Lung microvascular endothelial cell (primary cell): ENCODE measurements at regions not wholly inside any gene's neighbourhood (a gene's known extent, or its start where the extent isn't known, plus 50 kb on each side); places are given as distances from the start of the nearest gene placed in this dataset.
"Not testable (repeated sequence)": the region's sequence is repeated elsewhere in the genome, so short reads cannot be mapped to it uniquely, and the experiment has no call there.

ENCODE experiments used
- DNase-seq, 2 donors: peaks; one replicate each; pipeline versions ENCODE4 v3.0.0 to v3.0.0-alpha.2; 2010; ENCODE audit warnings: low read depth in 2 of 2

DNA sequence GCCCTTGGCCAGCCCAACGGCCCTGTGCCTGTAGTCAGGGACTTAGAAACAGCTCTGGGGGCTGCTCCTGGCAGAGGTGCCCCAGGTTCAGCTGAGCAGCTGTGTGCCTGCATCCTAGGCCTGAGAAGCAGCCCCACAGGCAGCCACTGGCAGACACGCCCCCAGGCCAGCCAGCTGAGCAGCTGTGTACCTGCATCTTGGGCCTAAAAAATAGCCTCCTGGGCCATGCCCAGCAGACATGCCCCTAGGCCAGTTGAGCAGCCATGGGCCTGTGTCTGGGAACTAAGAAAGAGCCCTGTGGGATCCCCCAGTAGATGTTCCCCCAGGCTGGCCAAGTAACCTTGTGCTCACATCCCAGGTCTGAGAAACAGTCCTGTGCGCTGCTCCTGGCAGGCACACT lies 64.0 kb downstream of the TBR1 start:
- DNase-seq, result no peak

DNA sequence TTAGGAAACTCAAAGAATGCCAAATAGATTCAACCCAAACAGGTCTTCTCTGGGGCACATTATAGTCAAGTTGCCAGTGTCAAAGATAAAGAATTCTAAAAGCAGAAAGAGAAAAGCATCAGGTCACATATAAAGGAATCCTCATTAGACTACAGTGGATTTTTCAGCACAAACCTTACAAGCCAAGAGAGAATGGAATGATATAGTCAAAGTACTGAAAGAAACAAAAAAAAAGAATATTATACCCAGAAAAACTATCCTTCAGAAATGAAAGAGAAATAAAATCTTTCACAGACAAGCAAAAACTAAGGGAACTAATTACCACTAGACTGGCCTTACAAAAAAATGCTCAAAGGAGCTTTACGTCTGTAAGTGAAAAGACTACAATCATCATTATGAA lies 65.5 kb downstream of the TBR1 start:
- DNase-seq, result no peak

DNA sequence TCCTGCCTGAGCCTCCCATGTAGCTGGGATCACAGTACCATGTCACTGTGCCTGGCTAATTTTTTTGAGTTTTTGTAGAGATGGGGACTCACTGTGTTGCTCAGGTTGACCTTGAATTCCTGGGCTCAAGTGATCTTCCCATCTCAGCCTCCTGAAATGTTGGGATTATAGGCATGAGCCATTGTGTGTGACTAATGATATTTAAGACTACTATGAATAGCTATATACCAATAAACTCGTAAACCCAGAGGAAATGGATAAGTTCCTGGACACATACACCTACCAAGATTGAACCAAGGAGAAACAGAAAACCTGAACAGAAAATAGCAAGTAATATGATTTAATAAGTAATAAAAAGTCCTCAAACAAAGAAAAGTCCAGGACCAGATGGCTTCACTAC lies 68.0 kb downstream of the TBR1 start:
- DNase-seq, result no peak

DNA sequence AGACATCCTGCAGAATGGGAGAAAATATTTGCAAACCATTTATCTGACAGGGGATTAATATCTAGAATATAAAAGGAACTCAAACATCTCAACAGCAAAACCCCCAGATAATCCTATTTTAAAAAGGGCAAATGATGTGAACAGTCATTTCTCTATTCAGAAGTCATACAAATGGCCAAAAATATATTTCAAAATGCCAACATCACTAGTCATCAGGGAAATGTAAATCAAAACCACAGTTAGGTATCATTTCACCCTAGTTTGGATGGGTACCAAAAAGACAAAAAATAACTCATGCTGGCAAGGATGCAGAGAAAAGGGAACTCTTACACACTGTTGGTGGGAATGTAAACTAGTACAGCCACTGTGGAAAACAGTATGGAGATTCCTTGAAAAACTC lies 70.0 kb downstream of the TBR1 start:
- no peak for DNase-seq

DNA sequence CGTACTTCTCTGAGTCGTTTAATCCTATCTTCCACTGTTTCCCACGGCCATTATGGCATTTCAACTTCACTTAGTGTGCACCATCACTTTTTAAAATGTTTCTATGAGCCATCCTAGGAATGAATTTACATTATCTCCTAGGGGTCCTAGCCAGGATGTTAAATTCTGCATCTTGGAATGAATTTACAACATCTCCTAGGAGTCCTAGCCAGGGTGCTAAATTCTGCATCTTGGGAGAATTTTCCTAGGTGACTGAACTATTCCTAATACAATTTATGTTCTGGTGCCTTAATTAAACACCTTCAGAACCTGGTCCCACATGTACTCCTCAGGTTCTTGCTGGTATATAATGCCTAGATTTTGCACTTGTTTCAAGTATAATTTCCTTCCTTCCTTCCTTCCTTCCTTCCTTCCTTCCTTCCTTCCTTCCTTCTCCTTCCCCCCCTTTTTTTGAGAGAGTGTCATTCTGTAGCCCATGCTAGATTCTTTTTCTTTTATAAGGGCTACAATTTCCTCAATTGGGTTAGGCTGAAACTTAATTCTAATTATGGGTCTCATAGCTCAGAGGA lies 72.1 kb downstream of the TBR1 start:
- no peak for DNase-seq

DNA sequence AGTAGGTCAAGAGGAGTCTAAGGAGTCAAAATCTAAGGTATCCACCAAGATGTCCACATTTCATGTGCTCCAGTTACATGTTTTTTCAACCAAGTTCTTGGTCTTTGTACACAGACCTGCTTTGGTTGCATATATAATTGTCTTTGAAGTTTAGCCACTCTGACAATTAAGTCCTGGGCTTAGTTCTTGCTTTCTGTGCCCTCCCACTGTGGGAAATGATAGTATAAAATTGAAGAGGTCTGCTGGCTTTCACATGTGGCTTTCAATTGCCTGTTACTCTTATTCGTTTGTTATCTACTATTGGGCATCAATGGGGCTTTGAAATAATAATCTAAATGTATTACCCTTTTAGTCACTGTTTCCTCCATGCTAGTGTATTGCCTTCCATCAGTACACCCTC lies 72.8 kb downstream of the TBR1 start:
- no peak for DNase-seq

DNA sequence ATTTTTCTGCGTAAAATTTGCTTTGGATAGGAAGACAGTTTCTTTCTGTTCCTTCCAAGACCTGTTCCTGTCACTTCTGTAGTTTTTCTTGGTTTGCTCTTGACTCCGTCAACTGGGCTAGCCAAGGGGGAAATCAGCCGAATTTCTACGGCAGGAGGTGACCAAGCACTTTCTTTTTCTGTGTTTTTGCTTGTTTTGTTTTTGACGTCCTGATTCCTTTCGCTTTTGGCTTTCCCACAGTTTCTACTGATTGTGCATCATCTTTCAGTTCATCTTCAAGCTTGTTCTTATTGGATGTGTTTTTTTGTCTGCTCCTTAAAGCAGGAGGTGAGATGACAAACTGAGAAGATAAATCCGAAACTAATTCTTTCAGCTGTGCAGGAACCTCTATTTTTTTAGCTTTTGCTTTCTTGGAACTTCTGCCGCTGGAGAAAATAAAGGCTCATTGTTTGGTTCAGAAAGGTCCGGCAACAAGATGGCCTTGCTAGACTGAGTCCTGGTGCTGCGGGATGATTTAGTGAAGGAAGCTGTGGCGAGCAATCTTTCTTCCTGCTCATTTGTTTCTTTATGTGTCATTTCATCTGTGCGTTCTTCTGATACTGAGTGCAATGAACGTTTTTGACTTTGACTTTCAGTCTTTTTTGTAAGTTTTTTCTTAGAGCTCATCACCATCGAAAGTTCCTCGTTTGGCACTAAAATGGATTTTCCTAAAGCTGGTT lies 85.0 kb downstream of the TBR1 start:
- DNase-seq, result not testable (repeated sequence)

DNA sequence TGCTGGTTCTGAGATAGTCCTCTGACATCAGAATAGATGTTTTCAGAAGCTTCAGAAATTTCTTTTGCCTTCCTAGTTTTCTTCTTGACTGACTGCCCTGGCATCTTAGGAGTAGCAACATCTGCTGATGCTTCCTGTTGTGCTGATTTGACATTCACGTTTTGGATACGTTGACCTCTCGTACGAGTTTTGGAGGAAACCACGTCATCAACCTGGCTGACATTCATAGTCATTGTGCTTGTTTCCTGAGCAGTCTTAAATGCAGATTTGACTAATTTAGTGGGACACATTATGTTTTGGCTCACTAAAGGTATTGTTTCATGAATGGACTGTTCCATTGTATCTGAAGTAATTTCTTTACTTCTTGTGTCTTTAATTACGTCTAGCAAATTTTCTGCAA lies 86.2 kb downstream of the TBR1 start:
- peak in 1 of 2 donors; percentile 3 for DNase-seq

DNA sequence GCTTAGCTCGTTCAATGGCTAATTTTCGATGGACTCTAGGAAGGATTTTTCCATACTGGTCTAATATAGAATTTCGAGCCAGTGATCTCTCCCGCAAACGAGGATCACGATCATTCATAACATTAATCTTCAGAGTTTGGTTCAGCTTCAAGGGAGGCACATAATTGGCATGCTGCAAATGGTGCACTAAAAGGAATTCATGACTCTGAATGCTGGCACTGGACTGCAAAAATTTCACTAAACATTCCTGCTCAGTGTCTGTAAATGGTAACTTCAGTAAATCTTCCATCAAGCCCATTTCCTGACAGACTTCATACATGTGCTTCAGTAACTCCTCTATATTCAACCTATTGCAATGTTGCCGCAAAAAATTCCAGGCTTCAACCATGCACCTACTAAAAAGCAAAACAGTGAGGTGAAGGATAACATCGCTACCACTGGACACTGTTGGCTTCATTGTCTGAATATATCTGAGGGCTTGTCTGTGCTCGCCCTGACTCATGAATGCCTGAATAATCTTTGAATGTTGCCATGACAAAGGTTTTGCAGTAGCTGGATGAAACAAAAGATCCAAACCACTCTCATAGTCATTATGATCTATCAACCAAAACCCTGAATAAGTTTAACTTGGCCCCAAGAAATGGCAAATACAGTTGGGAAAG lies 88.7 kb downstream of the TBR1 start:
- DNase-seq, result not testable (repeated sequence)

DNA sequence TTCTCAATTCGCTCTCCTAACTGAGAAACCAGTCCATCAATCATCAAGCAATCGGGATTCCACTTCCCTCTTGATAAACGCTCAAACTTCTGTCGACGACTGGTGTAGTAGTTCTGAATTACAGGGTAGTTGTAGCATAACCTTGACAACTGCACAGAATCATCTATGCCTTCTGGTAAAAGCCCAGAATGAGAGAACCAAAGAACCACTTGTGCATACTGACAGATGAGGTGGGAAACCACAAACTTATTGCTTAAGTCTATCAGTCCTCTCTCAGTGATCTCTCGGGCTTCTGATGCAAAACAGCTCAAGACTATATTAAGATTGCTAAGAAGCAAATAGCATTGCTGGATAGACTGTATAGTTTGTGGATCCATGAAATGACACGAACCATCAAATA lies 89.4 kb downstream of the TBR1 start:
- not testable (repeated sequence) for DNase-seq

DNA sequence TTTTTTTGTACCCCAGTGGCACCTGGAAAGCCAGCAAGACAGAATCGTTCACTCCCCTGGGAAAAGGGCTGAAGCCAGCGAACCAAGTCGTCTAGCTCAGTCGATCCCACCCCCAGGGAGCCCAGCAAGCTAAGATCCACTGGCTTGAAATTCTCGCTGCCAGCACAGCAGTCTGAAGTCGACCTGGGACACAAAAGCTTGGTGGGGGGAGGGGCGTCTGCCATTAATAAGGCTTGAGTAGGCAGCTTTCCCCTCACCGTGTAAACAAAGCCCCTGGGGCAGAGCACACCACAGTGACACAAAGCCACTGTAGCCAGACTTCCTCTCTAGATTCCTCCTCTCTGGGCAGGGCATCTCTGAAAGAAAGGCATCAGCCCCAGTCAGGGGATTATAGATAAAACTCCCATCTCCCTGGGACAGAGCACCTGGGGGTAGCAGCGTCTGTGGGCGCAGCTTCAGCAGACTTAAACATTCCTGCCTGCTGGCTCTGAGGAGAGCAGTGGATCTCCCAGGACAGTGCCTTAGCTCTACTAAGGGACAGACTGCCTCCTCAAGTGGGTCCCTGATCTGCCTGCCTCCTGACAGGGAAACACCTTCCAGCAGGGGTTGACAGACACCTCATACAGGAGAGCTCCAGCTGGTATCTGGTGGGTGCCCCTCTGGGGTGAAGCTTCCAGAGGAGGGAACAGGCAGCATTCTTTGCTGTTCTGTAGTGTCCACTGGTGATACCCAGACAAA lies 97.4 kb downstream of the TBR1 start:
- DNase-seq, result not testable (repeated sequence)

DNA sequence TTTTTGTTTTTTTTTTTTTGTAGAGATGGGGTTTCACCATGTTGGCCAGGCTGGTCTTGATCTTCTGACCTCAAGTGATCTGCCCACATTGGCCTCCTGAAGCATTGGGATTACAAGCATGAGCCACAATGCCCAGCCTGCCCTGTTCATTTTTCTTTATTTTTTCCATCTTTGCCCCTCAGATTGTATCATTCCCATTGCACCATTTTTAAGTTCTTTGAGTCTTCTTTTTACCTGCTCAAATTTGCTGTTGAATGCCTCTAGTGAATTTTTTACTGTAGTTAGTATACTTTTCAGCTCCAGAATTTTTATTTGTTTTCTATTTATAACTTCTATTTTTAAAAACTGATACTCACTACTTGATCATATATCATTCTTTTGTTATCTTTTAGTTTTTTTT lies 101.4 kb upstream of the SLC4A10 start:
- no peak for DNase-seq

DNA sequence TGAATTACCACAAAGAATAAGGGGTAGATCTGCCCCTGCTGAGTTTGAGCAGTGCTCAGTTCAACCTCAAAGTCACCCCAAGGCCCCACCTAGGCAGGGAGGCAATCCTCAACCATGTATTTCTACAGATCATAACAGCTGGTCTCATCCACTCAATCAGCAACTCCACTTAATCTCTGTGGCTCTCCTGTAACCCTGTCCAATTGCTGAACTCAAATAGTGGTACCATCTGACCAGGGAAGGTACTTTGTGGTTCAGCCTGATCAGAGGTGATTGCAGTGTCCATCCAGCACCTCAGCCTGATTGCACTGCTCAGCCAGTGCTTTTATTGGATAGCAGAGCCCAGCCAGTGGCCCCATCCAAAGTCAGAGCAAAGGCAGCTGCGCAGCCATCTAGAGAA lies 91.0 kb upstream of the SLC4A10 start:
- no peak for DNase-seq

DNA sequence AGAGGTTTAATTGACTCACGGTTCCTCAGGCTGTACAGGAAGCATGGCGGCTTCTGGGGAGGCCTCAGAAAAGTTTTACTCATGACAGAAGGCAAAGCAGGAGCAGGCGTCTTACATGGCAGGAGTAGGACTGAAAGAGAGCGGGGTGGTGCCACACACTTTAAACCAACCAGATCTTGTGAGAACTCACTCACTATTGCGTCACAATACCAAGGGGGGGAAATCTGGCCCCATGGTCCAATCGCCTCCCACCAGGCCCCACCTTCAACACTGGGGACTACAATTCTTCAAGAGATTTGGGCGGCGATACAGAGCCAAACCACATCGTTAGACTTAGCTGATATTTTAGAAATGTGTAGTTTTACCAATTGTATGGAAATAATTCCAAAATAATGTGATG lies 77.6 kb upstream of the SLC4A10 start:
- DNase-seq, result no peak

DNA sequence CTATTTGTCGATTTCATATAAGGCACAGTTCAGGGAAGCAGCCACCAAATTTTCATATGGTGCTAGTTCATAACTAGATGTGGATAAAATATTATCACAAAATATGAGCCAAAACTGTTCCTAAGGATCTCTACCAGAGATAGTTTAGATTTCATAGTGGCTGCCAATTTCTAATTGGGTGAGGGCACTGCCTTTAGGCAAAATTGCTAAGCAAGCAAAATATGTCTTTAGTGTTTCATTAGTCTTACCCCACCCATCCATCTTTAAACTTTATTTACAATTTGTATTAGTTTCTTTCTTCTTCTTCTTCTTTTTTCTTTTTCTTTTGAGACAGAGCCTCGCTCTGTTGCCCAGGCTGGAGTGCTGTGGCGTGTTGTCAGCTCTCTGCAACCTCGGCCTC lies 77.1 kb upstream of the SLC4A10 start:
- DNase-seq, result no peak

DNA sequence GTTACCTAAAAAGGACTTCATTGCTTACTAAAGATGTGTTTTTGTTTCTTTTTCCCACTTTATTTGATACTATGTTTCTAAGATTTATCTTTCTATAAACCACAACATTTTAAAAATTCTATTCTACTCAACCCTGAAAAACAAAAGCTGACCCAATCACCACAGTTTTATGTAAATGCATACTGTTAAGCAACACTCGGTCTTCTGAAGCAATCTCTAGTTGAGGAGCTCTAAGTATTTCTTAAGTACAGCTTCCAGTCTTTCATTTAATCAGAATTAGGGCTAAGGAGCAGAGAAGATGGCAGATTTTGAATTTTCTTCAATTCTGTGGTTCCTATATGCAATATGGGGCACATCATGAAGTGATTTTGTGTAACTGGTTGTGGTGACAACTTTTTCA lies 72.2 kb upstream of the SLC4A10 start:
- no peak for DNase-seq

DNA sequence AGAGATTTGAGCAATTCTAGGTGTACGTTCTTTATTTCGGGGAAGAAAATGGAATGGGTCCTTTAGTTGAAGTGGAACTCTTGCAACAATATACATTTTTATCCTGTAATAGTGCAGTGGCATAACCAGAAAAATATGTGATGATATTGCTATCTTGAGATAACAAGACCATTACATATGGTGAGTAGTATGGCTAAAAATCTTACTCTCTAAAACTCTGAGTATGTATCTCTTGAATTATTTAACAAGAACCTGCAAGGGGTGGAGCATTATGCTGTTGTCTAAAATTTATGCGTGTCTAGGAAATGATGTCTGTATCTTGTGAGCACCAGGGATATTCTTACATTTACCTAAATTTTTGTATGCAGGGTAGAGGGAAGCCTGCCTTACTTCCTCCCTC lies 68.4 kb upstream of the SLC4A10 start:
- DNase-seq, result no peak

DNA sequence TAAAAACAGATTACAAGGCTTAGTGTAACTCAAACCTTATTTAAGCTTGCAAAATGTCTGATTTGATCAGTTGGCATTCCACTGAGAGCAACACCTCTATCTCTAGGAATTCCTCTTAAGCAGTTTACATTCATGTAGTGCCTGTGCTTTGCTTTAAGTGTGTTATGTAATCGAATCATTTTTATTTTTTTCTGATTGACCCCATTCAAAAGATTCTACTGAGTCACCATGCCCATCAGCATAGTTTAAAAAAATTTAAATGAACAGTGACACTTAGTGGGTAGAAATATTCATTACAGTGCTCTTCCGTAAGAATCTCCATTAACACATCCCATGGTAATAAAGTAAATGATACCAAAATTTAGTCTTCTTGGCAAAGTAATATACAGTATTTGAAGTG lies 67.8 kb upstream of the SLC4A10 start:
- no peak for DNase-seq

DNA sequence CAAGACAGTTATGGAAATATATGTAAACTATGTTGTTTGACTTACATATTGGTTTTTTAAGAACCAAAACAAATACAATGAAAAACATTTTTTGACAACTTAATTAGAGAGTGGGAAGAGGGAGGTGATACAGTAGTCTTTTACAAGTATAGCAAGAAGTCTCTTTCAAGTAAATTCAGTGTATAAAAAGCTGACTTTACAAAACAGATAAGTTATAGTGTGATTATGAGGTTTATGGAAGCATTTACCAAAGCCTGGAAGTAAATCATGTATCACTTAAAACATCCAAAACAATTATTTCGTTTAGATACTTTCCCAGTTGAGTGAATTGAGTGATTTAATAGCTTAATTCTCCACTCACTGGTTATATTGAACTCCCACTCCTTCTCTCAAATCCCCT lies 66.7 kb upstream of the SLC4A10 start:
- DNase-seq, result no peak

DNA sequence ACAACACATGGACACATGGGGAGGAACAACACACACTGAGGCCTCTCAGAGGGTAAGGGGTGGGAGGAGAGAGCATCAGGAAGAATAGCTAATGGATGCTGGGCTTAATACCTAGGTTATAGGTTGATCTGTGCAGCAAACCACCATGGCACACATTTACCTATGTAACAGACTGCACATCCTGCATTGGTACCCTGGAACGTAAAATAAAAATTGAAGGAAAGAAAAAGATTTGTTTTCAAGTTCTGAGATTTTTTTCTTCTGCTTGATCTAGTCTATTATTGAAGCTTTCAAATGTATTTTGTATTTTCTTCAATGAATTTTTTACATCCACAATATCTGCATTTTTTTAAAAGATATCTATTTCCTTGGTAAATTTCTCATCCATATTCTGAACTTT lies 59.3 kb upstream of the SLC4A10 start:
- no peak for DNase-seq

DNA sequence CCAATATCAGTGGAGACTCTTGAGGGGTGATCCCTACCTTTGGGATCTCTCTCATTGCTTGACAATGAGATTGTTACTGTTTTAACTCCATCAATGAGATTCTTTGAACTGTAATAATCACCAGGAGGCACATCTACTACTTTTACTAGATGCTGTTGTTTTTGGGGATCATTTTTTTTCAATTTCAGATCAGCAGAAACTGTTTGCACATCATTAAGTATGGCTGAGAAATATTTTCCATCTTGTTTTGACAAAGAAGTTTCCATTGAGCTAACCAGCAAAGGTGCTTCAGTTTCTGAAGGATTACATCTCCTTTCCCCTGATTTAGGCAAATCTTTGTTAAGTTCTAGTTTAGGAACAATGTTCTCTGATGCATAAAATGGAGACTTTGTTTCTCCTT lies 54.8 kb upstream of the SLC4A10 start:
- DNase-seq, result no peak

DNA sequence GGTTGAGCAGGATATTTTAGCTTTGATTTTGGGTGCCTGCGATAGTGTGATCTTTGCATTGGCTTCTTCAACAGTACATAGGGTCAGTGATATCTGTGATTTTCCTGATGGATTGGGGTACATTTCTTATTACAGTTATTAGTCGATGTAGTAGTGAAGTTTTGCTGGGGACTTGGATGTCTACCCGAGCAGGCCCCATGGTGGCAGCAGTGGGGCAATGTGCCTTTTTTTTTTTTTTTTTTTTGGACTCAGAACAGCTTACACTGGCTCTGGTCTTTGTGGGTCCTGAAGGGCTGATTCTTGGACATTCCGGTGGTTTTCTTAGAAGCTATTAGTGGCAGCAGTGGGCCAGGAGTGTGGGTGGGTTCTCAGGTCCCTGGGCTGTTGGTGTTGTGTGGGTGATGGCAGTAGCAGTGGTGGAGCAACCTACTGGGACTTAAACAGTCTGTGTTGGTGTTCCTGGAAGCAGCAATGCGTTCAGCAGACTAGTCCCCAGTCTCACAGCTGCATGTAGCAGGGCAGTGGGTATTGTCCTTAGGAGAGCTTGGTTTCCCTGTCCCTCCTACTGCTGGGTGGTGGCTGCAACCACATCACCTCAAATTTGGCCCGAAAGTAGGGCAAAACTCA lies 53.7 kb upstream of the SLC4A10 start:
- peak in 1 of 2 donors; percentile 11 for DNase-seq
